NCI-H1694 (cell line): ENCODE measurements at regions not wholly inside any gene's neighbourhood (a gene's known extent, or its start where the extent isn't known, plus 50 kb on each side); places are given as distances from the start of the nearest gene placed in this dataset.
"Not testable (repeated sequence)": the region's sequence is repeated elsewhere in the genome, so short reads cannot be mapped to it uniquely, and the experiment has no call there.

Source experiments
- DNase-seq: peaks from one replicate; lab custom pipeline; 2025; lab: John Stamatoyannopoulos, UW

DNA sequence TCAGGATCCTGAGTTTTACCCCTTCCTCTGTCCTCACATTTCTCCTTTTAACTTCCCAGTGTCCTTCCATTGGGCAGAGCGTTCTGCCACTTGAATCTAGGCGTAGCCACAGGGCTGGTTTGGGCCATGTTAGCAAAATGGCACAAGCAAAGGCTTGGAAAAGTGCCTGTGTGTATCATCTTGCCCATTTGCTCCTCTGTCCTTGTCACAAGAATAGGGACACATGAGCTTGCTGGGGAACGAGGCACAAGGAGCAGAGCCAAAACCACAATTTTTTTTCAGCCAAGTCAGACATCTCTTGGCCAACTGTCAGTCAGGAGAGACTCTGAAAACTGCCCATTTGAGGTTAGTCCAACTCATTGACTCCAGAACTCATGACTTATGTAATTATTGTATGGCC lies 285.2 kb downstream of the ZNF248 start:
- DNase-seq = no peak

DNA sequence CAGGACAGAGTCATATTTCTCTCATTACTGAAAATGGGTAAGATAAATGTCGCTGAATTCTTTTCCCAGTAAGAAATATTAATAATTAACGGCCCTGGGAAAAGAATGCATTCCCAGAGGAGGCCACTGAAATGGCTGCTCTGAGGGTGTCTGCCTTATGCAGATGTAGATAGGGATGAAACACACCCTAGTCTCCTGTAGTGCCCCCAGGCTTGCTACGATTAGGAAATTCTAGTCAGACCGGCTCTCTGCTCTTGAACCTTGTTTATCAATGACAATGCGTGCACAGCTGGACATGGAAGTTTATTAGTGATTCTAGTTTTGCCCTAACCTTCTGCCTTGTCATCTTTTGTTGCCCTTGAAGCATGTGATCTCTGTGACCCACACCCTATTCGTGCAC lies 291.1 kb downstream of the ZNF248 start:
- no peak for DNase-seq

DNA sequence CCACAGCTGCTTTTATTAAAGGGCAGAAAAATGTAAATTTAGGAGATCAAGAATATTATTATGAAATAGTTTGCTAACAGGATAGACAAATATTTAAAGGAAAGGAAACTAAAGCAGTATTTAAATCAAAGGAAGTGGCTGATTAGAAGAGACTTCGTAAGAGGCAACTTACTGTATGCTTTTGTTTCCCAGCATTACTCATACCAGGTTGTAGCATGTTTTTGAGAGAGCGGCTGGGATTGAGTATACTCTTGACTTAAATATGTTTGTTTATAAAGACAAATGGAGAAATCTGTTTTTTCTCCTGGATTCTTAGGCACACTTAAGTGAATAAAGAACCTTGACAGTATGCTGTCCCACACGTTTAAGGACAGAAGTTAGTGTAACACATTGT lies 293.7 kb downstream of the ZNF248 start:
- no peak for DNase-seq

DNA sequence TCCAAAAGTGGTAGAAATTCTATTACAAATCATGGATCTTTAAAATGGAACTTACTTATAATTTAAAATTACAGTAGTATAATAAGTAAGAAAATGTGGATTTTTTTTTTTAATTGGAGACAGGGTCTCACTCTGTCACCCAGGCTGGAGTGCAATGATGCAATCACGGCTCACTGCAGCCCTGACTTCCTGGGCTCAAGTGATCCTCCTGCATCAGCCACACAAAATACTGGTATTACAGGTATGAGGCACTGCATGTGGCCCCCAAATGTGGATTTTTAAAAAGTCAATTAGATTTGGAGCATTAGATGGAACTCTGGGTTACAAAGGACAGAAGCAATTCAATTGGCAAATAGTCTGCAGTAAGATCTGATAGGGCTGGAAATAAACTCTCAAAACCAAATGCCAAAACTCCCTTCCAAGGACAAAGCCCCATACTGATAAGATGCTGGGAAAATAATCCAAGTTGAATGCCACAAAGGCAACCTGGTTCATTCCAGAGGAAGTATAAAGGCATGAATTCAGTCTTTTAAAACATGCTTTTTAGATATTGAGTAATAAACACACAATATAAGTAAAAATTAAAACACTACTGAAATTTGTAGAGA lies 294.2 kb downstream of the ZNF248 start:
- DNase-seq = no peak

DNA sequence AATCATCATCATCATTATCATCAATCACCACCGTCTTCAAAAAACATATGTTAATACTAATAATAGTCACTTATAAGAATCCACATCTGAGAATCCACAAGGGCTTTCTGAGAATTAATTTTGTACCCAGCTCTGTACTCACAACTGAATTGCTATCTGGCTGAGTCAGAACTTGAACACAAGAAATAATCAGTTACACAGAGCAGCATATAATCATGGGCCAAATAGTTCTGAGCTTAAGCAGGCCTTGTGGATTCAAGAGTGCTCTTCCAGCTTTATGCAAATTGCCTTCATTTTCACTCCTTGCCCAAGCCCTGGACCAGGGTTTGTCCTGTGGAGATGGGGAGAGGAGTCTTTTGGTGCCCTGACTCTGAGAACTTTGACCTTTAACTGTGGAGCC lies 304.5 kb downstream of the ZNF248 start:
- no peak for DNase-seq

DNA sequence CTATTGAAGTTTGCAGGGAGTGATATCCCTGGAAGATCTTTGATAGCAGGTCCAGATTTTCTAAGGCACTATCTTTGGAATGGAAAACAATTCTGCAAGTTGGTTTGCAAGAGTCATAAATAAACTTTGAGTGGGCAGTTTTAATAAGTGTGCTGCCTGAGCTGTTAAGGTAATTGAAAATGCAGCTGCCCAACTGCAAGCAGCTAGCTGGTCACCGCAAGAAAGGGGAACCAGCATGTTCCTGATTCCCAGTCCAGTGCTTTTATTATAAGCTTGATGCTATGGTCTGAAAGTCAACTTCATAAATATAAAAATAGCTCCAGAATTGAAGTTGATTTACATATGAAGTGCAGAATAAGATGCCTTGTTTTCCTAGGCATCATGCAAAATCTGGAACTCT lies 308.4 kb downstream of the ZNF248 start:
- no peak for DNase-seq

DNA sequence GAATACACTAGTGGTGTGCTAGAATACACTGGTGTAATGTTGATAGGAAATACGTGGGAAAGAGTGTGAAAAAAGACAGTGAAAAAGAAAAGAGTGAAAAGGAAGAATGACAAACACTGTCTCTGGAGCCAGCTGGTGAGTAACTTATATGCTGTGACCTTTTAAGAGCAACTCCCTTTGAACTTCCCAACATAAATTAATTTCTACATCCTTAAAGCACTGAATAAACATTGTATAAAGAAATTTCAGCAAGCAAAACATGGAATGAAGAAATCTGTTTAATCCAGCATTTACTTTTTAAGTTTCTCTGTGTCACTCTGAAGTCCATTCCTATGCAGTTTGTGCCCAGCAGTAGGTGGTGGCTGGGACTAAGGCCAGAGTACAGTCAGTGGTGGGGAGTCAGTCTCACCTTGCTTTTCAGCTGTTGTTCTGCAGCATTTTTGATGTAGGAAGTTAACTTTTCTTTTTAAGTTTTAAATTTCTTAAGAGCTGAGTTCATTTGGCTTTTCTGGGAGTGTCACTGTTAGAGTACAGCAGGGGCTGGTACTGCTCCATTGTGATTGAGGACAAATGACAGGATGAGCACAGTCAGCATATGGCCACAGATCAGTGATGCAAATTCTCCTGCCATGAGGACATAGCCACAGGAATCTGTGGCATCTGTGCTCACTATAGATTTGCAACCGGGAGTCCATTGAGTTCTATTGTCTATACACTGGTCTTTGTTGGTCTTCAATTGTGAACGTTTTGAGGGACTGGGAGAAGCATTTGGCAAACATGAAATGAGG lies 321.8 kb downstream of the ZNF248 start:
- DNase-seq = no peak

DNA sequence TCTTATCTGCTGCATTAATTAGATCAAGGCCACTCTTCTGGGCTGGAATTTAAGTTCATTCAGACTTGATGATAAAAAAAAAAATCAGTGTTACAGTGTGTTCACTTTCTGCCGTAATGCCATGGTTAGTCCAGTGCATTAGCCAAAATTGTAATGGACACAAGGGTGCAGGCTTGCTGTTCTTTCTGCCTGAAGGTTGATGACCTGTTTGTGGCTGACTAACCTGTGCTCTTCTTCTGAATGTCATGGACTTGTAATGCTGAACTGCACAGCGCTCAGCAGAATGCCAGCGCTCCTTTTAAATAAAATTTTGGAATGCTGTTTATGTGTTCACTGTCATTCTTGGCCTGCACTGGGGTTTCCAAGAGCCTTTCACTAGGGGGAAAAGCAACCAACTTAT lies 323.2 kb downstream of the ZNF248 start:
- no peak for DNase-seq

DNA sequence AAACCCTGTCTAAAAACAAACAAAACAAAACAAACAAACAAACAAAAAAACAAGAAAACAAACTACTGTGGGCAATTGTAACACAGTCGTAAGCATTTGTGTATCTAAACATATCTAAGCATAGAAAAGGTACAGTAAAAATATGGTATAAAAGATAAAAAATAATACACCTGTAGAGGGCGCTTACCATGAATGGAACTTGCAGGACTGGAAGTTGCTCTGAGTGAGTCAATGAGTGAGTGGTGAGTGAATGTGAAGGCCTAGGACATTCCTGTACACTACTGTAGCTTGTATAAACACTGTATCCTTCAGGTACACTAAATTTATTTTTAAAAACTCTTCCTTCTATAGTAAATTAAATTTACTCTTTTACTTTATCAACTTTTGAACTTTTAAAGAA lies 332.0 kb downstream of the ZNF248 start:
- peak; percentile 2 for DNase-seq

DNA sequence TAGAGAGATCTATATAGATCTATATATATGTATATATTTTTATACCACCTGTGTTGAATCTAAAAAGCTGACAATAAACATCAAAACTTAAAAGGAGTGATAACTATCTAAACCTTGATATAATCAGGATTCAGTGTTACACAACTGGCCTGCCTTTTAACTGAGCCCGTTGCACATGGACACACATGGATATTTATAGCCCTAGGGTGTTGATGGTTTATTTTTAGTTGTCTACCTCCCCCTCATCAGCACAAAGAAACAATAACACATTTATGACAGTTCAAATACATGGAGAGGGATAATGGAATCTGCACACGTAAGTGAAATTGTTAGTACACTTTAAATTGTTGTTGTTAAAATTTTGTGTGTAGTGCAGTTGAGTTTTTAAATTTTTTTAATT lies 336.9 kb downstream of the ZNF248 start:
- no peak for DNase-seq

DNA sequence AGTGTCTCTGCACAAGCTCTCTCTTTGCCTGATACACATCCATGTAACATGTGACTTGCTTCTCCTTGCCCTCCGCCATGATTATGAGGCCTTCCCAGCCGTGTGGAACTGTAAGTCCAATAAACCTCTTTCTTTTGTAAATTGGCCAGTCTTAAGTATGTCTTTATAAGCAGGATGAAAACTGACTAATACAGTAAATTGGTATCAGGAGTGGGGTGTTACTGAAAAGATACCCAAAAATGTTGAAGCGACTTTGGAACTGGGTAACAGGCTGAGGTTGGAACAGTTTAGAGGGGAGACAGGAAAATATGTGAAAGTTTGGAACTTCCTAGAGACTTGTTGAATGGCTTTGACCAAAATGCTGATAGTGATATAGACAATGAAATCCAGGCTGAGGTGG lies 346.9 kb downstream of the ZNF248 start:
- not testable (repeated sequence) for DNase-seq

DNA sequence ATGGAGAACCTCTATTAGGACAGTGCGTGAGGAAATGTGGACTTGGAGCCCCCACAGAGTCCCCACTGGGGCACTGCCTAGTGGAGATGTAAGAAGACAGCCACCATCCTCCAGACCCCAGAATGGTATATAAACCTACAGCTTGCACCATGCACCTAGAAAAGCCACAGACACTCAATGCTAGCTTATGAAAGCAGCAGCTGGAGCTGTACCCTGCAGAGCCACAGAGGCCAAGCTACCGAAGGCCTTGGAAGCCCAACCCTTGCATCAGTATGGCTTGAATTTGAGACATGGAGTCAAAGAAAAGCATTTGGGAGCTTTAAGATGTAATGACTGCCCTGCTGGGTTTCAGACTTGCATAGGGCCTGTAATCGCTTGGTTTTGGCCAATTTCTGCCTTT lies 361.3 kb downstream of the ZNF248 start:
- DNase-seq = no peak

DNA sequence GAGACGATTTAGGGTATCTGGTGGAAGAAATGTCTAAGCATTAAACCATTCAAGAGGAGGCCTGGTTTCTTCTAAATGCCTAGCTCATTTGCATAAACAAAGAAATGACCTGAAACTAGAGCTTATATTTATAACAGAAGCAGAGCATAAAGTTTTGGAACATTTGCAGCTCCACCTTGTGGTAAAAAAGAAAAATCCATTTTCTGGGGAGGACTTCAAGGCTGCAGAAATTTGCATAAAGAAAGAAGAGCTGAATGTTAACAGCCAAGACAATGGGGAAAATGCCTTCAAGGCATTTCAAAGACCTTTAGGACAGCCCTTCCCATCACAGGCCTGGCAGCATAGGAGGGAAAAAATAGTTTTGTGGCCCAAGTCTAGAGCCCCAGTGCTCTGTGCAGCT lies 362.0 kb downstream of the ZNF248 start:
- no peak for DNase-seq

DNA sequence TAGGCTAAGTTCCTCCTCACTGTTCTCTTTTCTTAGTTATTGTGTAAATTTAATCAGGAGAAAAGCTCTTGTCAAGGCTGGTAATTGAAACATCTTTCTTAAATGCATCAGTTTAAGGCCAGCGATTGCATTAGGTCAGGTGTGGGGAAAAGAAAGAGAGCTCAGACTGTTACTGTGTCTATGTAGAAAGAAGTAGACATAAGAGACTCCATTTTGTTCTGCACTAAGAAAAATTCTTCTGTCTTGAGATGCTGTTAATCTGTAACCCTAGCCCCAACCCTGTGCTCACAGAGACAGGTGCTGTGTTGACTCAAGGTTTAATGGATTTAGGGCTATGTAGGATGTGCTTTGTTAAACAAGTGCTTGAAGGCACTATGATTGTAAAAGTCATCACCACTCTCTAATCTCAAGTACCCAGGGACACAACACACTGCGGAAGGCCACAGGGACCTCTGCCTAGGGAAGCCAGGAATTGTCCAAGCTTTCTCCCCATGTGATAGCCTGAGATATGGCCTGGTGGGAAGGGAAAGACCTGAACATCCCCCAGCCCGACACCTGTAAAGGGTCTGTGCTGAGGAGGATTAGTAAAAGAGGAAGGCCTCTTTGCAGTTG lies 364.1 kb downstream of the ZNF248 start:
- not testable (repeated sequence) for DNase-seq

DNA sequence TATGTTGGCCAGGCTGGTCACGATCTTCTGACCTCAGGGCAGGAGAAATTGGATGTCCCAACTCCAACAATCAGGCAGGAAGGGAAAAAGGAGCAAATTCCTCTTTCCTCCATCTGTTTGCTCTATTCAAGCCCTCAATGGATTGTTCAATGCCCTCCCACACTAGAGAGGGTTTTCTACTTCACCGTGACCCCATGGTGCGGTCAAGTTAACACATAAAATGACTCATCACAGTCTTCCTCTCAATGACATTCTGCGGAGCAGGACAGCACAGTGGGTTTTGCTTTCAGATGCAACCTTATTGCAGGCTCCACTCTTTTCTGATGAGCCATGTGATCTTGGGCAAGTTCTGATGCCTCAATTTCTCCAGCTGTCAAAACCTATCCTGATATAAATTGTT lies 364.9 kb downstream of the ANKRD30A start:
- DNase-seq = no peak

DNA sequence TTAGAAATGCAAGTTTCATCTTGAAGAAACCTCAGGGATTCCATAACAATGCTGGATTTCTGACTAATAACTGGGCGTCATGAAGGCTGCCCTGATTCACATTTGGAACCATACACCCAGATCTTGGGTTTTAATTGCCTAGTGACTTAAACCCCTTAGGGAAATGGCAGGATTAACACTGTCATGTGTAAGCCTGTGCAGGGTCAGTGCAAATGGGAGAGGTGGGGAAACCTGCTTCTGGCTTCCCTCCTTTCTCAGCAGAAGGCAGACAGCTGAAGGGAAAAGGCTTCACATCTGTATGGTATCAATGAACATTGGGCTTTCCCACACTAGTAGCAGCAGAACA lies 364.2 kb downstream of the ANKRD30A start:
- DNase-seq = no peak

DNA sequence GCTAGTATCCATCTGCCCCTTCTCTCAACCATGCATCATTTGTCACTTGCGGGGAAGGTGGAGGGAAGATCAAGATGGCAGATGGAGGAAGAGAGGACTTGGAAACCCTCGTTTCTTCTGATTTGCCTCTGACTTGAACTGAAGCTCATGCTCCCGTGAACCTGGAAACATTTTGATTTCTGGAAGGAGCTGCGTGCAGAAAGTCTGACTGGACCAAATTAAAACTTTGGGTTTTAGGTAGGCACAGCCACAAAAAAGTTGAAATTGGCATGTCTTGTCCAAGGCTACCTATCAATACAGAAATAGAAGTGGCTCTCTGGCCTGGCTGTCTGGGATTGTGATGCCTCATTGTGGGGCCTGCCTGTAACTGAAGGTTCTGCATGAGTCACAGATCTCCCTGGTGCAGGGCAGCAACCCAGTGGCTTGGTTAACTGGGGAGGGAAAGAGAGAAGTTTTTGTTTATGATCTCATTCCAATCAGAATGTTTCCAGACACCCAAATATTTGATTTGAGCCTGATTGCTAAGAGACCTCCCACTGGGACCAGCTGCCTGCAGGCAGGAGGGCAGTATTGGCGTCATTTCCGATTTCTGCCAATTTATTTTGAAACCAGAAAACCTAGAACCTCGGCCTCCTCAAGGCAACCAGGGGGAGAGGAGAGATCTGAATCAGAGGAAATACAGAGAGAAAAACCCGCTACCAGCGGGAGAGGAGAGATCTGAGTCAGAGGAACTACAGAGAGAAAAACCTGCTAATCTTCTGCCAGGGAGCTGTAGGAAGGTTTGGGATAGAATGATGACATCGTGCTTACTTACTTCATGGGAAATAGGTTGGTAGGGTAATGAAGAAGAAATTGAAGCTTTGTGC lies 363.6 kb downstream of the ANKRD30A start:
- DNase-seq = no peak

DNA sequence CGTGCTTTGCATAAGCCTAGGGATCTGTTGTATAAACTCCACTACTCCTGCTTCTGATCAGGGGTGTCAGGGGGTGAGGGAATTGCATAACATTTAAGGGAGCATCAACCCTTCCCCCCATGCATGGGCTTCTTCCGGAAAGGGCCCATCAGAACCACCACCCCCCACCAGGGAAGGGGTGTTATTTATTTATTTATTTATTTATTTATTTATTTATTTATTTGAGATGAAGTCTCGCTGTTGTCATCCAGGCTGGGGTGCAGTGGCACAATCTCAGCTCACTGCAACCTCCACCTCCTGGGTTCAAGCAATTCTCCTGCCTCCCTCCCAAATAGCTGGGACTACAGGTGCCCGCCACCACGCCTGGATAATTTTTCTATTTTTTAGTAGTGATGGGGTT lies 355.2 kb downstream of the ANKRD30A start:
- not testable (repeated sequence) for DNase-seq

DNA sequence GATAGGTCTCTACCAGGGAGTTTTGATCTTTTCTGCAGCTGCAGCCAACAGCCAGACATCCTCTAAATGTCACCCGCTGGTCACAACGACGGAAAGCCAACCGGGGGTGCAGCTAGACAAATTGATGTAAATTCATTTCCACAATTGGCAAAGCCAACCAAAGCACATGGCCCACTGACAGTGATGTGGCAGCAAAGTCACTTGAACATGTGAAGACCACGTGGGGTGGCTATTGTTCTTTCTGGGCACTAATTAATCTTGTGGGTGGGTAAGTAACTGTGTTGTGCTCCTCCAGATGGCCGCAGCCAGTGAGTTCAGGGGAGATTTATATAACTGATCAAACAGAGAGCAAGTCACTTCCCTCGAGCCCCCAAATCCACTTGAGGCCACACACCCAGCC lies 354.1 kb downstream of the ANKRD30A start:
- DNase-seq = no peak

DNA sequence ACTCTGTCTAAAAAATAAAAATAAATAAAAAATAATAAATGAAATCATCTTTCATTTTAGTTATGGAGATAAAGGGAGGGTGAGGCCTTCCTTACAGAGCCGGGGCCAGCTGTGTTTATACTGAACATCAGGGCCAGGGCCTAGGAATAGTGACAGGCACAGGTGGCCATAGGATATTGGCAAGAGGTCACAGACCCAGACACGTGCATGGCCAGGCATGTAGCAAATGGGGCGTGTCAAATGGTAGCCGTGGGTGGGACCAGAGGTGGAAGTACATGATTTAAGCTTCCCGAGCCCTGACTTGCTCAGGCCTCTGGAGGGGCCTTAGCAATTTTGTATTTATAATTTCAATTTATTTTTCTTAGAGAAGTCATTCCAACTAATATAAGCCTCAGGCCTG lies 353.0 kb downstream of the ANKRD30A start:
- no peak for DNase-seq

DNA sequence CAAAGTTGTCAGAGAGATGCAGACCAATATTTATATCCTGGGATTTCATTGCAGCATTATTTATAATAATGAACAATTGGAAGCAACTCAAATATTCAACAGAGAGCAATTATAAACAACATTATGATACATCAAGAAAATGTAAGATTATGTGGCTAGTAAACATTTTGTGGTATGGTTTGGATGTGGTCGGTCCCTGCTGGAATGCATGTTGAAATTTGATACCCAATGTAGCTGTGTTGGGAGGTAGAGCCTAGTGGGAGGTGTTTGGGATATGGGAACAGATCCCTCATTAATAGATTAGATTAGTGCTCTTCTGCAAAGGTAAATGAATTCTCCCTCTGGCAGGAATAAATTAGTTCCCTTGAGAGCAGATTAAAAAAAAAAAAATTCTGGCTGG lies 350.9 kb downstream of the ANKRD30A start:
- DNase-seq = no peak

DNA sequence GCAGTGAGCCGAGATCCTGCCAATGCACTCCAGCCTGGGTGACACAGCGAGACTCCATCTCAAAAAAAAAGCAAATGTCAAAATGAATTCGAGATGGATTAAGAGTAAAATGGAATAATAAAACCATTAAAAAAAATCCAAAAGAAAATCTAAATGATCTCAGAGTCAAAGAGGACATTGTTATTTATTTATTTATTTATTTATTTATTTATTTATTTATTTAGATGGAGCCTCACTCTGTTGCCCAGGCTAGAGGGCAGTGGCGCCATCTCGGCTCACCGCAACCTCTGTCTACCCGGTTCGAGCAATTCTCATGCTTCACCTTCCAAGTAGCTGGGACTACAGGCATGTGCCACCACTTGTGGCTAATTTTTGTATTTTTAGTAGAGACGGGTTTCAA lies 349.2 kb downstream of the ANKRD30A start:
- DNase-seq = no peak

DNA sequence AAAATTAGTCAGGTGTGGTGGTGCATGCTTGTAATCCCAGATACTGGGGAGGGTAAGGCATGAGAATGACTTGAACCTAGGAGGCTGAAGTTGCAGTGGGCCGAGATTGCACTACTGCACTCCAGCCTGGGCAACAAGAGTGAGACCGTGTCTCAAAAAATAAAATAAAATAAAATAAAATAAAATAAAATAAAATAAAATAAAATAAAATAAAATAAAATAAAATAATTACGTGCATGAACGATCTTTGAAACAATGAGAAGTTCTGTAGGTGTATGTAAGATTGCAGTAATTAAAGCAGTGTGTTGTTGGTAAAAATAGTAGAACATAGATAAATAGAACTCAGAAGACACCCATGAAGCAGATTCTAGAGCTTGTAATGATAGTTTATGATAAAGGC lies 348.5 kb downstream of the ANKRD30A start:
- DNase-seq = no peak
